ENCODE measurements at regions not wholly inside any gene's neighbourhood (a gene's known extent, or its start where the extent isn't known, plus 50 kb on each side); places are given as distances from the start of the nearest gene placed in this dataset.

- intact Hi-C loops (cut with micrococcal nuclease; ENCODE audit: unreplicated experiment), result no loop called here
- no peak overlapping the region for H3K4me2 ChIP-seq (ENCODE audit: control insufficient read depth, insufficient read depth)
- H3K79me2 ChIP-seq (ENCODE audit: control insufficient read depth, insufficient read depth, low read length), result no peaks in the 10 kb centered on the region
- peaks cover 2 to 9% of the 10 kb centered on the region in 2 experiments for H3K27me3 ChIP-seq (replicated peaks in 1 of 2; ENCODE audit: control insufficient read depth in 2 of 2, insufficient read depth in 2 of 2, low read length in 1 of 2)
- no peak overlapping the region for H3K4me3 ChIP-seq
- FAIRE-seq (no peak), ATAC-seq (no peak), DNase-seq (ENCODE audit: low read depth, low spot score) (no peak)
- CTCF ChIA-PET, result interaction anchor here (0.8 kb wide), 1 partner anchor 65 kb away, joined by 3 read pairs; no protein-coding TSS in a partner anchor
- H4K20me1 ChIP-seq (ENCODE audit: control insufficient read depth, insufficient read depth), result no peaks in the 10 kb centered on the region
- in situ Hi-C loops (cut with MboI), result no loop called here
- POLR2A ChIA-PET, result no interaction called here
- no peaks in the 10 kb centered on the region for H3K36me3 ChIP-seq (ENCODE audit: control insufficient read depth in 2 of 2, insufficient read depth in 2 of 2, low read length in 1 of 2)
- 47% methylated on average over 11 of the region's 11 CpGs for WGBS (ENCODE audit: insufficient coverage, insufficient replicate concordance, low lambda C conversion rate, missing lambda C conversion rate)
- TF ChIP-seq ZSCAN29 (IDR thresholded peaks at IDR 0.05) (no peak), KAT2A (conservative IDR thresholded peaks at IDR 0.05; ENCODE audit: control insufficient read depth, low read depth, low read length) (no peak)
- no peaks in the 10 kb centered on the region for H3K9me3 ChIP-seq (replicated peaks; ENCODE audit: control insufficient read depth, insufficient read depth, low read length)
- peaks cover 4% of the 10 kb centered on the region for H3K4me1 ChIP-seq (ENCODE audit: control insufficient read depth, insufficient read depth, low read length)
- BruUV-seq (replicated peaks), result no TSS peak
- no peak overlapping the region for H2AFZ ChIP-seq (ENCODE audit: control insufficient read depth, low read depth, low read length)
- RAD21 ChIA-PET (ENCODE audit: unreplicated experiment), result interaction anchor here (0.8 kb wide), 1 partner anchor 17 kb away, joined by 3 read pairs; no protein-coding TSS in a partner anchor
- SMC1A ChIA-PET (ENCODE audit: uncharacterized antibody, unreplicated experiment), result interaction anchor here (0.6 to 1.1 kb wide), 3 partner anchors 23 to 1629 kb away, joined by 3 to 4 read pairs (median 3); no protein-coding TSS in a partner anchor
- no peak overlapping the region for H3K27ac ChIP-seq (ENCODE audit: control insufficient read depth, insufficient read depth)
- no peak overlapping the region for H3K9ac ChIP-seq (ENCODE audit: control insufficient read depth, insufficient read depth, low read length)
Observed at GRCh38 chr21:38989379-38989744, 183.6 kb downstream of the ETS2 start.

GRCh38 chr21:38988509-38989378, 183.0 kb downstream of the ETS2 start:
- WGBS (ENCODE audit: insufficient coverage, insufficient replicate concordance, low lambda C conversion rate, missing lambda C conversion rate), result 29% methylated on average over 29 of the region's 29 CpGs
- ChIA-PET RAD21 (ENCODE audit: unreplicated experiment) (interaction anchor here (0.8 kb wide), 1 partner anchor 18 kb away, joined by 3 read pairs; no protein-coding TSS in a partner anchor), CTCF (no interaction called here), POLR2A (no interaction called here), SMC1A (ENCODE audit: uncharacterized antibody, unreplicated experiment) (interaction anchor here (0.6 to 1.1 kb wide), 4 partner anchors 22 to 1628 kb away, joined by 3 to 4 read pairs (median 3); no protein-coding TSS in a partner anchor)
- no peak overlapping the region for H3K4me2 ChIP-seq (ENCODE audit: control insufficient read depth, insufficient read depth)
- no peak for FAIRE-seq
- H3K9ac ChIP-seq (ENCODE audit: control insufficient read depth, insufficient read depth, low read length), result no peak overlapping the region
- no TSS peak for BruUV-seq (replicated peaks)
- in situ Hi-C loops (cut with MboI), result no loop called here
- ATAC-seq, result no peak
- no peaks in the 10 kb centered on the region for H3K9me3 ChIP-seq (replicated peaks; ENCODE audit: control insufficient read depth, insufficient read depth, low read length)
- H3K36me3 ChIP-seq (ENCODE audit: control insufficient read depth in 2 of 2, insufficient read depth in 2 of 2, low read length in 1 of 2), result no peaks in the 10 kb centered on the region
- no peaks in the 10 kb centered on the region for H4K20me1 ChIP-seq (ENCODE audit: control insufficient read depth, insufficient read depth)
- H3K79me2 ChIP-seq (ENCODE audit: control insufficient read depth, insufficient read depth, low read length), result no peaks in the 10 kb centered on the region
- intact Hi-C loops (cut with micrococcal nuclease; ENCODE audit: unreplicated experiment), result no loop called here
- peaks cover 4% of the 10 kb centered on the region for H3K4me1 ChIP-seq (ENCODE audit: control insufficient read depth, insufficient read depth, low read length)
- no peak overlapping the region for H3K27ac ChIP-seq (ENCODE audit: control insufficient read depth, insufficient read depth)
- no peak overlapping the region for H2AFZ ChIP-seq (ENCODE audit: control insufficient read depth, low read depth, low read length)
- no peak overlapping the region for H3K4me3 ChIP-seq
- peaks cover 2 to 9% of the 10 kb centered on the region in 2 experiments for H3K27me3 ChIP-seq (replicated peaks in 1 of 2; ENCODE audit: control insufficient read depth in 2 of 2, insufficient read depth in 2 of 2, low read length in 1 of 2)
- no peak for DNase-seq (ENCODE audit: low read depth, low spot score)
- no peak for TF ChIP-seq RELA (IDR thresholded peaks at IDR 0.05; ENCODE audit: borderline replicate concordance, partially characterized antibody)
- TF ChIP-seq HDAC2 (IDR thresholded peaks at IDR 0.05), result no peak
- TF ChIP-seq CUX1 (IDR thresholded peaks at IDR 0.05; ENCODE audit: insufficient replicate concordance, low read depth, low read length), result no peak
- TF ChIP-seq SIN3A (IDR thresholded peaks at IDR 0.05; ENCODE audit: low read depth, low read length), result no peak
- TF ChIP-seq POLR2A (IDR thresholded peaks at IDR 0.05; ENCODE audit: low read depth, low read length), result no peak
- TF ChIP-seq JUND (IDR thresholded peaks at IDR 0.05; ENCODE audit: low read depth, low read length), result no peak
- TF ChIP-seq ZNF24 (IDR thresholded peaks at IDR 0.05), result no peak
- TF ChIP-seq NR2F1 (conservative IDR thresholded peaks at IDR 0.05), result no peak

Data from GM12878 (cell line).